Spleen (tissue), 7 donors: ENCODE measurements at regions not wholly inside any gene's neighbourhood (a gene's known extent, or its start where the extent isn't known, plus 50 kb on each side); places are given as distances from the start of the nearest gene placed in this dataset.

Source experiments
- POLR2A ChIP-seq, 3 donors: fragments of 450-650 bp; IDR thresholded peaks; one replicate each; pipeline ENCODE4 v1.5.1; 2017; ENCODE audit warnings: antibody characterized with exemption in 3 of 3, mild to moderate bottlenecking in 1 of 3
- TF ChIP-seq, protein P1 (sequence below), 11 experiments: fragments of 200-600 bp in 7 of 11; fragments of 450-650 bp in 4 of 11; sonication (generic) in 4 of 11; IDR thresholded peaks in 8 of 11; conservative IDR thresholded peaks in 3 of 11; 1 replicate in 7 of 11; 2 replicates in 4 of 11; pipeline versions ENCODE4 v1.4.0 to v1.8.0; 2016 to 2021; ENCODE audit warnings: antibody characterized with exemption in 11 of 11, inconsistent platforms in 4 of 11, mild to moderate bottlenecking in 1 of 11
- donor health status: DM: no; HTN: no; CAD: no; lungs with moderate emphysema.
- donor health status: DM: no; HTN: no; CAD: no.
- donor health status: DM: no; HTN: no; CAD: no.

DNA sequence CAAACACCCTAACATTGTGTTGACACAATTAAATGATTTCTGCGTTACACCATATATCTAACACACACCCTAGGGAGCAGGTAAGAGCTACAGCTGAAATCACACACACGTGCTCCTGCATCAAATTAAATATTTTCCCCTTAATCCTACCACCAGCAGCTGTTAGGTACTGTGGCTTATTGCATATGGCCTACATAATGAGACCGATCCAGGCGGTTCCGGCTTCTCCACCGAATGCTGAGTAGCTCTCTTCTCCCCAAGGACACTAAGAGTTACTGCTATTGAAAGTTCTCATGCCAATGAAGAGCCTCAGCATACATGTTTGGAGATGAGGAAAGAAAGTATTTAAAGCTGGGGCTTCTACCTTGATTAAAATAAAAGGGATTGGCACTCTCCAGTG lies 472.2 kb upstream of the STXBP6 start:
- TF ChIP-seq, protein P1, sequence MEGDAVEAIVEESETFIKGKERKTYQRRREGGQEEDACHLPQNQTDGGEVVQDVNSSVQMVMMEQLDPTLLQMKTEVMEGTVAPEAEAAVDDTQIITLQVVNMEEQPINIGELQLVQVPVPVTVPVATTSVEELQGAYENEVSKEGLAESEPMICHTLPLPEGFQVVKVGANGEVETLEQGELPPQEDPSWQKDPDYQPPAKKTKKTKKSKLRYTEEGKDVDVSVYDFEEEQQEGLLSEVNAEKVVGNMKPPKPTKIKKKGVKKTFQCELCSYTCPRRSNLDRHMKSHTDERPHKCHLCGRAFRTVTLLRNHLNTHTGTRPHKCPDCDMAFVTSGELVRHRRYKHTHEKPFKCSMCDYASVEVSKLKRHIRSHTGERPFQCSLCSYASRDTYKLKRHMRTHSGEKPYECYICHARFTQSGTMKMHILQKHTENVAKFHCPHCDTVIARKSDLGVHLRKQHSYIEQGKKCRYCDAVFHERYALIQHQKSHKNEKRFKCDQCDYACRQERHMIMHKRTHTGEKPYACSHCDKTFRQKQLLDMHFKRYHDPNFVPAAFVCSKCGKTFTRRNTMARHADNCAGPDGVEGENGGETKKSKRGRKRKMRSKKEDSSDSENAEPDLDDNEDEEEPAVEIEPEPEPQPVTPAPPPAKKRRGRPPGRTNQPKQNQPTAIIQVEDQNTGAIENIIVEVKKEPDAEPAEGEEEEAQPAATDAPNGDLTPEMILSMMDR (IDR thresholded peaks at IDR 0.05 in 8 of 11, conservative IDR thresholded peaks at IDR 0.05 in 3 of 11): no peak
- TF ChIP-seq POLR2A (IDR thresholded peaks at IDR 0.05): no peak
